ENCODE measurements at regions not wholly inside any gene's neighbourhood (a gene's known extent, or its start where the extent isn't known, plus 50 kb on each side); places are given as distances from the start of the nearest gene placed in this dataset.

DNA sequence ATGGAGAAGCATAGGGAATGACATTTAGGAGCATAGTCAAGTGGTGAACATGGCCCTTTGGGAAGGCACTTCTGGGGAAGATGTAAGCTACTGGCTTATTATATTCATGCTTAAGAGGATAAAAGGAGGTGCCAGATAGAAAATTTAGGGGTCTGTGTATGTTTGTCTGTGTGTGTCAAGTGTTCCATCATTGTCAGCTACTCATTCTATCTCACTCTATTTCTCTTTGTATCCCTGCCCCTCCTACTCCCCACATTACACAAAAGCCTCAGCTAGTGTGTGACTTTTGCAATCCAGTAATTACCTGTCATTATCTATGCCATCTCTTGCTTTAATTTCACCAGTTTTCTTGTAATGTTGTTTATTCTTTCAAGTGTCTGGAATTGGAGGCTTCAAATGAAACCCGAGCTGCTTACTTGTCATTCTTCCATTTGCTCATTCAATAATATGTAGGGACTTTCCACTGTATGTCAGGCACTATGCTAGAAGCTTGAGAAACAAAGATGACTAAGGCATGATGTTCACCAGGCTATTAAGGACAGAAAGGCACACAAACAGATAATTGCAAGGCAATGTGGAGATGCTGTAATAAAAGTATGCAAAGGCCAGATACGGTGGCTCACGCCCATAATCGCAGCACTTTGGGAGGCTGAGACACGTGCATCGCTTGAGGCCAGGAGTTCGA, 229.8 kb upstream of the TEX13C start:
- TF ChIP-seq, protein P1, sequence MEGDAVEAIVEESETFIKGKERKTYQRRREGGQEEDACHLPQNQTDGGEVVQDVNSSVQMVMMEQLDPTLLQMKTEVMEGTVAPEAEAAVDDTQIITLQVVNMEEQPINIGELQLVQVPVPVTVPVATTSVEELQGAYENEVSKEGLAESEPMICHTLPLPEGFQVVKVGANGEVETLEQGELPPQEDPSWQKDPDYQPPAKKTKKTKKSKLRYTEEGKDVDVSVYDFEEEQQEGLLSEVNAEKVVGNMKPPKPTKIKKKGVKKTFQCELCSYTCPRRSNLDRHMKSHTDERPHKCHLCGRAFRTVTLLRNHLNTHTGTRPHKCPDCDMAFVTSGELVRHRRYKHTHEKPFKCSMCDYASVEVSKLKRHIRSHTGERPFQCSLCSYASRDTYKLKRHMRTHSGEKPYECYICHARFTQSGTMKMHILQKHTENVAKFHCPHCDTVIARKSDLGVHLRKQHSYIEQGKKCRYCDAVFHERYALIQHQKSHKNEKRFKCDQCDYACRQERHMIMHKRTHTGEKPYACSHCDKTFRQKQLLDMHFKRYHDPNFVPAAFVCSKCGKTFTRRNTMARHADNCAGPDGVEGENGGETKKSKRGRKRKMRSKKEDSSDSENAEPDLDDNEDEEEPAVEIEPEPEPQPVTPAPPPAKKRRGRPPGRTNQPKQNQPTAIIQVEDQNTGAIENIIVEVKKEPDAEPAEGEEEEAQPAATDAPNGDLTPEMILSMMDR (conservative IDR thresholded peaks at IDR 0.05) = no peak
- Mint-ChIP-seq H3K27ac (no peak overlapping the region), H3K9me3 (no peaks in the 10 kb centered on the region), H3K4me1 (ENCODE audit: unreplicated experiment) (no peaks in the 10 kb centered on the region), H3K36me3 (no peaks in the 10 kb centered on the region), H3K27me3 (no peaks in the 10 kb centered on the region), H3K4me3 (no peak overlapping the region)
- DNase-seq (ENCODE audit: extremely low spot score, unreplicated experiment) = no peak

DNA sequence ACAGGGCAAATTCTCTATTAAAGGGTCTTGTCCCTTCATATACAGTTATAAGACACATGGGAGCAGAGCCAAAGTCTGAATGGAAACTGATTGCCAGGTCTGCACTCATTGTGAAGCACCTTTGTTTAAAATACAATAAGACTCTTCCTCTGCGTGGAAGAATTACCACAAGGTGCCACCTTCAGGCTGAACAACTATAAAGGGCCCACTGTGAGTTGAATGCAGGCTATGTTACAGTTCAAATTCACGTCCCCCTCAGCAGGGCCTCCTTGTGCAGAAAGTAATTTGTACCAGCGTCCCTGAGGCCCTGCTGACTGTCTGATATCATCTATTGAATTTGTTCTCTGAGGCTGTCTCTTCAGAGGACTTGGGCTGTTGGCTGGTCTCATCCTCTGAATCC, 225.8 kb upstream of the TEX13C start:
- Mint-ChIP-seq H3K36me3 (no peaks in the 10 kb centered on the region), H3K4me3 (no peak overlapping the region), H3K4me1 (ENCODE audit: unreplicated experiment) (no peaks in the 10 kb centered on the region), H3K27ac (no peak overlapping the region), H3K27me3 (no peaks in the 10 kb centered on the region), H3K9me3 (no peaks in the 10 kb centered on the region)
- TF ChIP-seq, protein P1 (conservative IDR thresholded peaks at IDR 0.05) = no peak
- DNase-seq (ENCODE audit: extremely low spot score, unreplicated experiment) = no peak

DNA sequence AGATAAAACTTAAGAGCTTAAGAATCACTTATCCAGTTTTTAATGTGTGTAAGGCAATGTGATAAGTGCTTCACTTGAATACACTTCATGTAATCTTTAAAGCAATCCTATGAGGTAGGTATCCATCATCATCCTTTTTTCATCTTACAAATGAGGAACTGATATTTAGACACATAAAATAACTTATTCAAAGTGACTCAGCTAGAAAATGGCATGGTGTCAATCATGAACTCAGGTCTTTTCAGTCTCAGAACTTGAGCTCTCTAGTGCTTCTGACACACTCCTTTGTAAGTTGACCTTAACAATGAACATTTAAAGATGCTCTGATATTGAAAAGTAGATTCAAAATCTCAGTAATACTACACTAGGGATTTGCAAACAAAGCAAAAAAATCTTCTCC, 224.8 kb upstream of the TEX13C start:
- TF ChIP-seq, protein P1 (conservative IDR thresholded peaks at IDR 0.05) = no peak
- H3K9me3 Mint-ChIP-seq = no peaks in the 10 kb centered on the region
- H3K27ac Mint-ChIP-seq = no peak overlapping the region
- no peak for DNase-seq (ENCODE audit: extremely low spot score, unreplicated experiment)
- no peaks in the 10 kb centered on the region for H3K27me3 Mint-ChIP-seq
- no peak overlapping the region for H3K4me3 Mint-ChIP-seq
- H3K4me1 Mint-ChIP-seq (ENCODE audit: unreplicated experiment) = no peaks in the 10 kb centered on the region
- no peaks in the 10 kb centered on the region for H3K36me3 Mint-ChIP-seq

DNA sequence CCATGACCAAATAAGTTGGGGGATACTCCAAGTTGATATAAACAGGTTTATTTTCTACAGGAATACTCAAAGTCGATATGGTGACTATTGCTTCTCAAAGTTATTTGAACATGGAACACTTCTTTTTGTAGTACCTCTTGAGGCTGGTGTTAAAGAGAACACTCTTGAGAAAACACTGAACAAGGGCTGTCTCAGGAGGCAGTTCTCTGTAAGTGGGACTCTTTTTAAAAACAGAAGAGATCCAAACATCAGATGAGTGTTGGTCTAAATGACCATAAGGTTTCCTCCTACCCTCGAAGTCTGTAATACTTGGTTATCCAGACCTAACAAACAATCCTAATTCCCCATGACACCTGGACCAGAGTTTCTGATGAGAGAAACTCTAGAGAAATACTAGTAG, 223.2 kb upstream of the TEX13C start:
- no peaks in the 10 kb centered on the region for H3K4me1 Mint-ChIP-seq (ENCODE audit: unreplicated experiment)
- TF ChIP-seq, protein P1 (conservative IDR thresholded peaks at IDR 0.05) = no peak
- H3K9me3 Mint-ChIP-seq = no peaks in the 10 kb centered on the region
- H3K27ac Mint-ChIP-seq = no peak overlapping the region
- no peaks in the 10 kb centered on the region for H3K27me3 Mint-ChIP-seq
- DNase-seq (ENCODE audit: extremely low spot score, unreplicated experiment) = no peak
- no peak overlapping the region for H3K4me3 Mint-ChIP-seq
- H3K36me3 Mint-ChIP-seq = no peaks in the 10 kb centered on the region

DNA sequence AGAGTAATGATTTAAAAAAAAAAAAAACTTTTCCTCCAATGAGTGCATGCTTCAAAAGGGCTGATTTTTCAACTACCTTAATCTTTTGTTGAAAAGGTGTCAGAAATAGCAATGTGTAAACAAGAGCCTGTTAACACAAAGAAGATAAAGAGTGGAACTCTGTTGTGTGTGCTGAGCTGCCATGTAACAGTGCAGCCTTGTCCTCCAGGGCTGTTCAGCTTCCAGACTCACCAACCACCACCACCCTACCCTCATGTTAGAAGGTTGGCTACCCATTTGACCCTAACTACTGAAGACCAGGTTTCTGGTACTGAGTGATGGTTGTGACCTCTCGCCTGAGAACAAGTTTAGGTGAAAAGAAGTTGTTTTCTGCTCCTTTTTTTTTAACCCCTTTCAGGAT, 222.8 kb upstream of the TEX13C start:
- H3K9me3 Mint-ChIP-seq = no peaks in the 10 kb centered on the region
- H3K4me1 Mint-ChIP-seq (ENCODE audit: unreplicated experiment) = no peaks in the 10 kb centered on the region
- DNase-seq (ENCODE audit: extremely low spot score, unreplicated experiment) = no peak
- H3K27me3 Mint-ChIP-seq = no peaks in the 10 kb centered on the region
- H3K4me3 Mint-ChIP-seq = no peak overlapping the region
- no peaks in the 10 kb centered on the region for H3K36me3 Mint-ChIP-seq
- TF ChIP-seq, protein P1 (conservative IDR thresholded peaks at IDR 0.05) = no peak
- H3K27ac Mint-ChIP-seq = no peak overlapping the region

Data from type B pancreatic cell (in vitro differentiated cells).